ENCODE measurements at regions not wholly inside any gene's neighbourhood (a gene's known extent, or its start where the extent isn't known, plus 50 kb on each side); places are given as distances from the start of the nearest gene placed in this dataset.

DNA sequence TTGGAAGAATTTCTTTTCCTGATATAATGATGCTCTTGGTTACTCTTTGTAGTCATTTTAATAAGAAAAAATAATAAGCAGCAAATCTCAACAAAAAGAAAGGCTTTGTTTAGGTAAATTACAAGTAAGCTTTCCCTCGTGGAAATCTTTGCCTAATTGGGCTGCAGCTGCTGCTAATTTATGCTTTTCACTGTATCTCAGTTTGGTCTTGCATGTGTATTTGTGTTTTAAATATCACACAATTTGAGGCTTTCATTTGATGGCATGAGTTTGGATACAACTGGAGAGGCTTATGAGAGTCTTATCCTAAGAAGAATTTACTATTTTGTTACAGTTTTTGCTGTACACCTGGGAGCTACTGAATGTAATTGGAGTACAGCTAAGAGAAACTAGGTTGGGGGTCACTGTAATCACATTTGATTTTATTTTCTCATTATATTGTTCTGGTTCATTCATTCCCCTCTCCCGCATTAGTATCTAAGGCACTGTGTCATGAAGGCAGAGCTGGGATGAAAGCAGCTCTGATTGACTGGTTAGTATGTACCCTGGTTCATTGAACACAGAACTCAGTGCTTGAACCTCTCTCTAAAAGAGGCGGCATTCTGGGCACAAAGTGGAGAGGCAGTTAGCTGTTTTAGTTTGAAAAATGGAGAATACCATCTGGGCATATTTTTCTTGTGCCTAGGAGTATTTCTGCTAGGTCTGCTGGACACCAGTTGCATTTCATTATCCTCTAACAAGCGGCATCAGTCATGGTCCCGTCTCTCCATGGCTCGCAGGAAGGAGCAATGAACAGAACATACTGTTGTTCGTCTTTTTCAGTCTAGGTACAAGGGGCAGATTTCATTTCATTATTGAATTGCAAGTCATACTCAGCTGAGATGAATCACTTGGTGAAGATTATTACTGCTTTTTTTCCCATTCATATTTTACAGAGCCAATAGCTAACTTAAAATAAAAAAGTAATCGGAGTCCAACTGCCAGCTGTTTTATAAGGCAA, 118.0 kb upstream of the TMEM260 start:
- H3K27ac ChIP-seq: no peak overlapping the region
- TF ChIP-seq, protein P1, sequence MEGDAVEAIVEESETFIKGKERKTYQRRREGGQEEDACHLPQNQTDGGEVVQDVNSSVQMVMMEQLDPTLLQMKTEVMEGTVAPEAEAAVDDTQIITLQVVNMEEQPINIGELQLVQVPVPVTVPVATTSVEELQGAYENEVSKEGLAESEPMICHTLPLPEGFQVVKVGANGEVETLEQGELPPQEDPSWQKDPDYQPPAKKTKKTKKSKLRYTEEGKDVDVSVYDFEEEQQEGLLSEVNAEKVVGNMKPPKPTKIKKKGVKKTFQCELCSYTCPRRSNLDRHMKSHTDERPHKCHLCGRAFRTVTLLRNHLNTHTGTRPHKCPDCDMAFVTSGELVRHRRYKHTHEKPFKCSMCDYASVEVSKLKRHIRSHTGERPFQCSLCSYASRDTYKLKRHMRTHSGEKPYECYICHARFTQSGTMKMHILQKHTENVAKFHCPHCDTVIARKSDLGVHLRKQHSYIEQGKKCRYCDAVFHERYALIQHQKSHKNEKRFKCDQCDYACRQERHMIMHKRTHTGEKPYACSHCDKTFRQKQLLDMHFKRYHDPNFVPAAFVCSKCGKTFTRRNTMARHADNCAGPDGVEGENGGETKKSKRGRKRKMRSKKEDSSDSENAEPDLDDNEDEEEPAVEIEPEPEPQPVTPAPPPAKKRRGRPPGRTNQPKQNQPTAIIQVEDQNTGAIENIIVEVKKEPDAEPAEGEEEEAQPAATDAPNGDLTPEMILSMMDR (IDR thresholded peaks at IDR 0.05): no peak
- no peak for TF ChIP-seq ZFX (IDR thresholded peaks at IDR 0.05; ENCODE audit: borderline replicate concordance)

DNA sequence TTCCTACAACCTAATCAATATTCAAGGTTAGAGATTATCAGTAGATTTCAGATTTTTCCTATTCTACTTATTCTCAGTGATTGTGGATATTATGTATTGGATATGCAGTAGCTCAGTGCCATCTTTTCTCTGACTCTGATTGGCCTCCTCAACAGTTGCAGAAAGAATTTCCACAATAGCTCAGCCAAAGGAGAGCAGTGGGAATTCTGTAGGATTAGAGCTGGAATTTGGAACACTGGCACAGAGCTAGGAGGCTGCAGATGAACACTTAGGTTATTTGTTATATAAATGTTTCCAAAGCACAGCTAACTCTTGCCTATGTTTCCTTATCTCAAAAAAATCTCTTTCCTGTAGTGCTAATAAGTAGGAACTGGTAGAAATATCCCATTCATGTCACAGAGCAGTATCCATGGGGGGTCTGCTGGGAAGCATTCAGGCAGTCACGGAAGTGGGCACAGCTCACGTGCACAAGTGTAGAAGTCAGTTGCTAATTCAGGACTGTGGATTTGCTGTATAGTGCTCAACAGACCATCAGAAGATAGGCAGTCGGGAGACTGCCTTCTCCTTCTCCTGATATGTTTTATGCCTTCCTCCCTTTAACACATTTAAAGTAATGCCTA, 116.2 kb upstream of the TMEM260 start:
- H3K27ac ChIP-seq: no peak overlapping the region
- TF ChIP-seq ZFX (IDR thresholded peaks at IDR 0.05; ENCODE audit: borderline replicate concordance): no peak
- TF ChIP-seq, protein P1 (IDR thresholded peaks at IDR 0.05): no peak

DNA sequence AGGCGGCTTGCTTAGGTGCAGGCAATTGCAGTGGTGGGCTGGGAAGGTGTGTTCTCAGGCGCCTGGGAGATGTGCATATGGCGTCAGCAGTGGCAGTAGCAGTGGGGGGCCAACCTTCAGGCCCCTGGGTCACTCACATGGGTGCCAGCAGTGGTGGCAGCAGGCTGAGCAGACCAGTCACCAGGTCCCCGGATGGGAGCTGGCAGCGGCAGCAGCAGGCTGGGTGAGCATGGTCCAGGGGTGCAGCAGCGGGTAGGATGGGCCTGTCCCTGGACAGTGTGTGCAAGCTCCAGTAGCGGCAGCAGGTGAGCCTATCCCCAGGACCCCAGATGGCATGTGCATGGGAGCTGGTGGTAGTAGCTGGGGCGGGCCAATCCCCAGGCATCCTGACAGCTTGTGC, 108.5 kb upstream of the TMEM260 start:
- H3K27ac ChIP-seq: no peak overlapping the region
- TF ChIP-seq, protein P1 (IDR thresholded peaks at IDR 0.05): no peak
- no peak for TF ChIP-seq ZFX (IDR thresholded peaks at IDR 0.05; ENCODE audit: borderline replicate concordance)

DNA sequence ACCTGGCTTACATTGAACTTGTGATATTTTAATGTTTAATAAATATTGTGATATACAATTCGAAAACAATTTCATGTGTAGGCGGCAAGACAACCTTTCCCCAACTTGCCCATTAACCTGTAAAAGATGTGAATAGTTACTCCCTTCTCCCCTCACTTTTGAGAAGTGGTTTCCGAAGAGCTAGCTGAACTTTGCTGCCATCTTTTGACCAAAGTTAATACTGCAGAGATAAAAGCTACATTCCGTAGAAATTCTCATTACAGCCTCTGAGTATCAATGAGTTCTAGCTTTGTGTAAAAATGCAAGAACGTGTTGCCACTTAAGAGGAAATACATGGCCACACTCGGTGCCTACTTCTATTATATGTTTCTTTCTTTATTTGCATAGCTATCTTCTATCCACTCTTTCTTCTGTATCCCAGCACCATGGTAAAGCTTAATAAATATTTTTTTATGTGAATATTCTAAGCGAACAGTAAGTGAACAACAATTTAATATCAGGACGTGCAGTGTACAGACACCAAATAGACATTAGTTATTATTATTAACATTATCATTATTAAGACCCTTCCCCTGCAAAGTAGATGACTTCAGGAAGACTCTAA, 105.1 kb upstream of the TMEM260 start:
- TF ChIP-seq ZFX (IDR thresholded peaks at IDR 0.05; ENCODE audit: borderline replicate concordance): no peak
- TF ChIP-seq, protein P1 (IDR thresholded peaks at IDR 0.05): peak; percentile 89
- no peak overlapping the region for H3K27ac ChIP-seq

DNA sequence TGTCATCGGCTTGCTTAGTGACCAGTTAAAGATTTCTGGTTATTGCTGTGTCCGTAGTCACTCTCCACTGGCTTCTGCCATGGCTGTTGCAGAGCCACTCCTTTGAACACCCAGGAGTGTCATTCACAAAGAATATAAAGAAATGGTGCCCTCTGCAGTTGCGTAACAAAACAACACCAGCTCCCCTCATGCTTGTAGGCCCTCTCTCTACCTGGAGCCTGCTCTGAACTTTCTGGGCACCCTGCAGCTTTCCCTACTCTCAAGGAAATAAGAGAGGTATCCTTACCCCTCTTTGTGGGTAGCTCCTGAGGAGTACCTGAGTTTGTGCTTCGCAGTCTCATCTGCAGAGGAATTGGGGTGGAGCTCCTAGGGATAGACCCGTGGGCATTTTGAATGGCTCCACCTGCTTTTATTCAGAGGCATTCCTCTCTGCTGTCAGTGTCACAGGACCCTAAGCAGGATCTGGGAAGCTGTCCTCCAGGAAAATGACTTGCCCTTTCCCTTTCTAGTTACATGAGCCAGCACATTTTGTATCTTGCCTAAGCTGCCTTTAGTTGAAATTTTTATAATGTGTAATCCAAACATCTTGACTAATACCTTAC, 97.2 kb upstream of the TMEM260 start:
- TF ChIP-seq ZFX (IDR thresholded peaks at IDR 0.05; ENCODE audit: borderline replicate concordance): no peak
- TF ChIP-seq, protein P1 (IDR thresholded peaks at IDR 0.05): peak; percentile 34; the same call in 1 of the 2 replicates
- H3K27ac ChIP-seq: no peak overlapping the region

DNA sequence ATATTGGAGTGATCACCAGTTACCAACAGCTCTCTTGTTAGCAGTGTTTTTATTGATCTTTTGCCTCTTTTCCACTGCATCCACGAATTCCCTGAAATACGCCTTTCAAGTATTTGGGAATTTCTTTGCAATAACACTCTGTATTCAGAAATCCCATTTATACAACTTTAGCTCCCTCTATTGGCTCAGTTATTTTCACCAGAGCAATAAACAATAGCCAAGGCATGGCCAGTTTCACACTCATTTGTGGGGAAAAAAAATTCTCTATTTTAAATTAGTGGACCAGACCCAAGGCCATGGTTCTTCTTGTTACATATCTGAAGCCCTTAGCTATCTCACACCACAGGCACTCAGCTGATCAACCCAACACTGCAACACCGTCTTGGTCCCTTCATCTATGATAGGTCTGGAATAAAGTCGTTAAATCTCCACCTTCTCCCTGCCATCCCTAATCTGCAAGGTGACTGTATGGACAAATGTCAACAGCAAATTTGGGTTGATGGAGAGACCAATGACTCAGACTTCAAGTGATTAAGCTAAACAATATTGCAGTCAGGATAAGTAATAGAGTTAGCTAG, 92.4 kb upstream of the TMEM260 start:
- H3K27ac ChIP-seq: no peak overlapping the region
- no peak for TF ChIP-seq ZFX (IDR thresholded peaks at IDR 0.05; ENCODE audit: borderline replicate concordance)
- TF ChIP-seq, protein P1 (IDR thresholded peaks at IDR 0.05): peak; percentile 51
